ENCODE measurements at regions not wholly inside any gene's neighbourhood (a gene's known extent, or its start where the extent isn't known, plus 50 kb on each side); places are given as distances from the start of the nearest gene placed in this dataset.
A peak's percentile ranks its signal among the peaks of the same experiment; 100 is the strongest.
"Not testable (repeated sequence)": the region's sequence is repeated elsewhere in the genome, so short reads cannot be mapped to it uniquely, and the experiment has no call there.

DNA sequence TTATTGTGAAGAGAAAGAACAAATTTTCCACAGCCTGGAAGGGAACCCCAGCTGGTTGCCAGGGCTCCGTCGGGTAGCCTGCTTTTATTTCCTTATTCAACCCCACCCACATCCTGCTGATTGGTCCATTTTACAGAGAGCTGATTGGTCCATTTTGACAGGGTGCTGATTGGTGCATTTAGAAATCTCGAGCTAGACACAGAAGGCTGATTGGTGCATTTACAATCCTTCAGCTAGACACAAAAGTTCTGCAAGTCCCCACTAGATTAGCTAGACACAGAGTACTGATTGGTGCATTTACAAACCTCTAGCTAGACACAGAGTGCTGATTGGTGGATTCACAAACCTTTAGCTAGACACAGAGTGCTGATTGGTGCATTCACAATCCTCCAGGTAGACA is 241.1 kb downstream of the TFEC start:
- not testable (repeated sequence) for DNase-seq

DNA sequence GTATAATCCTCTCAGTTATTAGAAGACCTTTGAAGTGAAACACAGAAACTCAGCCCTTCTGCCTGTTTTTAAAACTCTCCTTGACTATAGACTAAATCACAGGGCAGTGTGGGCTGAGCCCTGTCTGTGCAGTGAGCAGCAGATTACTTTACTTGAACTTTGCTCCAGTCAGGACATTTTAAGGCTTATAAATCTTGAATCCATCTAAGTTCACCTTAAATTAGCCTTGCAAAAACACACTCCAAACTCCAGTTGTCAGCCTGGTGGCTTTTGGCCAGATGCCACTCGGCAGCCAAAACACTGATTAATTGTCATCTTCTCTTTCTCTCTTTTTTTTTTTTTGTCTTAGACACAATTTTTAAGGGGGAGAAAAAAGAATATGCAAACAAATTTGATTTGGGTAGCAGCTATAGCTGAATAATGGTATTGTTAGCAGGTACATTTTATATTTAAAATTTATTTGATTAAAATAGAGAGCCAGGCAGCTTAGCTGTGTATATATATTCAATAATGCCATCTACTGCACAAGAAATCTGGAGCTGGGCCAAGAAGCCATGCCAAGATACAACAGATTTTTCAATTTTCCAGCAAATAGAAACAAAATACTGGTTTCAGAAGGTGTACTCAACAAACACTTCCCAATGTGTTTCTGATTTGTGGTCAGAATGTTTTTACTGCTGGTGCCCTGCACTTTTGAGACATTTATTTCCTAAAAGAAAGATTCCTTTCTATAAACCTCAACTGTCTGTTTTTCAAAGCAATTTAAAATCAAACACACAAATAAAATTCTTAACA is 247.7 kb downstream of the TFEC start:
- DNase-seq, result peak; percentile 14

DNA sequence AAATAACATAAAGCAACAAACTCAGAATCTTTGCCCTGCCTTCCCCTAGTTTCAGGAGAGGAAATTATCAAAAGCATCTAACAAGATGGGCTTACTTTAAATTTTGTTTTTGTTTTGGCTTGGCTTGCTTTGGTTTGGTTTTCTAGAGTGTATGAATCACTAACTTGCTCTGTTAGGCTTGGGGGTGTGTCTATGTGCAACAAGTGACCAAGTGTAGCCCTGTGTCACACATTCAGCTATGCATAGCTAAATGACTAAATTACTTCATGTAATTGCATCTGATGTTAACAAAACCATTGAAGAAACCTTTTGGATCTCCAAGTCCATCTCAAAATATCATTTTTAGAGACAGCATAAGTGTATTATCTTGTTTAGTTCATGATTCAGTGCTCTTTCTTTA is 251.0 kb downstream of the TFEC start:
- DNase-seq, result no peak

DNA sequence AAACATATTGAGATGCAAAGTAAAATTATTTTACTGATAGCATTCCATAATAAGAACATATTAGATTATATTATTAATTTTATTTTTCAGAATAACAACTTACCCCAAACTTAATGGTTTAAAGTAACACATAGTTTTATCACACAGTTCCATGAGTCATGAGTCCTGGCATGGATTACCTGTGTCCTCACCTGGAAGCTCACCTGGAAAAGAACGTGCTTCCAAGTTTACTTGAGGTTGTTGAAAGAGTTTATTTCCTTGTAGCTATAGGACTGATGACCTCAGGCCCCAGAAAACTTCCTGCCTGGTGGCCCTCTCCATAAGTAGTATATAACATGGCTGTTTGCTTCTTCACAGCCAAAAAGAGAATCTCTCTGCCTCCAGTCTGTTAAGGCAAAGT is 254.6 kb downstream of the TFEC start:
- DNase-seq, result no peak

DNA sequence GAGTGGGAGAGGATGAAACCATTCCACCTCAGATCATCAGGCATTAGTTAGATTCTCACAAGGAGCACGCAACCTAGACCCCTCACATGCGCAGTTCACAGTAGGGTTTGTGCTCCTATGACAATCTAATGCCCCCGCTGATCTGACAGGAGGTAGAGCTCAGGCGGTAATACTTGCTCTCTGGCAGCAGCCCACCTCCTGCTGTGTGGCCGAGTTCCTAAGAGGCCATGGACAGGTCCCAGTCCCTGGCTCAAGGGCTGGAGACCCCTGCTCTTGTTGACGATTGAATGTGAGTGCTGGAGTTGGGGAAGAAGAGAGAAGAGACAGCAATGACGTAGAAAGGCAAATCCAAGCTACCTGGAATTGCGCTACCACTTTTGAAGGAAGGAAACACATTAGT is 267.2 kb downstream of the TFEC start:
- no peak for DNase-seq

DNA sequence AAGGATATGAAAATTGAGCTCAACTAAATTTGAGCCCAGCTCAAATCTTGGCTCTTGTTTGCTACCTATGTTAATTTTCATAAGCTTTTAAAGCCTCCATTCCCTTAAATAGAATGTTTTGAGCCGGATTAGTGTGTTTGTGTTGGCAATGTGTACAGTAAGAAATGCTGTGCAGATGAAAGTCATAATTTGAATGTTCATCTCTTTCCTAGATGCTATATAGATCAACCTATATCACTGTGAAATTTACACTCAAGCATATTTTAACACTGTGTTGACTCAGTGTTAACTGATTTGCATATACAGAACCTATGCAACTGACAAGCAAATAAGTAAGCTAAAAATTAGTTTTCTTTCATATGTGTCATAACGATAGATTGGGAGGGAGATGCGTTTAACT is 272.5 kb downstream of the TFEC start:
- no peak for DNase-seq

DNA sequence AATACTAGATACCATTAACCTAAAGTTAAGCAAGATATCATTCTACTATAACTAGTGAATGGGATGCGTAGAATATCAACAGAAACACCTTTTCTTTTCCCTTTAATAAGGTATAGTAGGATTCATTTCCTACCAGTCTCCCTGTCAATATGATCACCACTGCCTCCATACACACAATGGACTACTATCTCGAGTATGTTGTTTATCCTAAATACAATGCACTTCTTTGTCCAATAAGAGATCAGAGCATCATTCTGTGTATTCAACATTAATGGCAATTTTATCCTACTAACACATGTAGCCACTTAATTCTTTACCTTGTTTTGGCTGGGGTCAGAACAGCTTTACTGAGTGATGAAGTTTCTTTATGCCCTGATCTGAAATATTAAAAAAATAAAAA is 276.3 kb downstream of the TFEC start:
- no peak for DNase-seq

DNA sequence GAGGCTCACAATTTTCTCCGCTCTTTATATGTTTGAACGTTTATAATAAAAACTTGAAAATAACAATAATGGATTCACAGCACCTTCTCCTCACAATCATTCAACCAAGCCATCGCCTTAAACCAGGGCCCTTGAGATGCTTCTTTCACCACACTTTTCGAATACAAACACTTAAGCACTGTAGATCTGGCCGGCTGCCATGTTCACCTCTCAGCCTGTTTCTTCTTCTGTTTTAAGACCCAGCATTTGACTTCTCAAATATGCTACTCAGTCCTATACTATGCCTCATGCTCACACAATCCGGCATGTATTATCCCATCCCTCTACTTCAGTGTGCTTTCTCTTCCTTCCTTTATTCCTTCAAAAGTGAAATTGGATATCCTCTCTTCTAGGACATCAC is 280.6 kb downstream of the TFEC start:
- no peak for DNase-seq

DNA sequence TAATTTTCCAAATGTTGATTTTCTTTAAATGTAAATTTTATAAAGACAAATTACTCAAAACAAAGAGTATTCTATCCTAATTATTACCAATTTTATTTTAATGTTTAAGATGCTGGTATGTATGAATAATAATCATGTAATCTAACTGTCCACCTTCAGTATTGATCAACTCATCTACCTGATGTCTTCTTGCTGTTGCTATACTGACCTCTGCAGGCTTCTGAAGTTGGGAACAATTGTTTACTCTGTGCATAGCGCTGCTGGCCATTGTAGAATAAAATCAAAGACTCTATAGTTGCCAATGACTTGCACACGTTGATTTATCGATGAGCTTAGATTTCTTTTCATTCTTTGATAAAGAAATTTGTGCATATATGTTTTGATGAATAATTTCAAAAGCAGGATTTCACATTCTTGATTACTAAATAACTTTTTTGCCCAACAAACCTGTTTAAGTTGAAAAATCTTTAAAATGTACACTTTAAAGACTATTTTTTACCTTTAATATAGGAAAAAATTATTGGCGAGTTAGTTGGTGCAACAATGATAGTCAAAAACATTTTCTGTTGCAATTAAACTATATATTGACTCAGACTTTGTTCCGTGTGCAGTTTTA is 282.3 kb downstream of the TFEC start:
- no peak for DNase-seq

DNA sequence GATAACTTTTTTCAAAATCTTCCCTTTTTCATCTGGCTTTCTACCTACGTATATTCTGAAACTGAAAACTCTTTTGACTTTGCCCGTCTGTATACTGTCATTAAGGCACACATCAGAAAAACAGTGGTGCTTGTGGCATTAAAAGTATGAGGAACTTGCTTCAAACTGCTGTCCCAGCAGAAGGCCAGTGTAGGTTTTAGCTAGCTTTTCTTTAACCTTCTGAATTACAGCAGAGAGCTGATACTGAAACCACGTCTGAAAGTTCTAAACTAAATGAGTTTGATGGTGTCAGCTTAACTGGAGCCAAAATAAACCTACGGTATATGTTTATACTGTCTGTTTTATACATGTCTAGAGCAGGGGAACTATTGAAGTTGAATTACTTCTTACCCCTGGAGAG is 283.4 kb downstream of the TFEC start:
- DNase-seq, result no peak

DNA sequence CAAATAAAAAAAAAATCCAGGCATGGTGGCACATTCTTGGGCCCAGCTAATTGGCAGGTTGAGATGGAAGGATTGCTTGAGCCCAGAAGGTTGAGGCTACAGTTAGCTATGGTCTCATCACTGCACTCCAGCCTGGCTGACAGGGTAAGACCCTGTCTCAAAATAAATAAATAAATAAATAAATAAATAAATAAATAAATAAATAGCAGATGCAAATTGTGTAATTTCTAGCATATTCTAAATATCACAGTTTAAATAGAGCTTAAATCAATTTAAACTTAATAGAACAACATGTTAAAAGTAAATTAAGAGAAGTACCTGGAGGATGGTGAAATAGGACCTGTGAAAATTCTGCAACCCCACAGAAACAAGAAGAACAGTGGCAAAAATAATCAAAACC is 290.5 kb downstream of the TFEC start:
- no peak for DNase-seq

DNA sequence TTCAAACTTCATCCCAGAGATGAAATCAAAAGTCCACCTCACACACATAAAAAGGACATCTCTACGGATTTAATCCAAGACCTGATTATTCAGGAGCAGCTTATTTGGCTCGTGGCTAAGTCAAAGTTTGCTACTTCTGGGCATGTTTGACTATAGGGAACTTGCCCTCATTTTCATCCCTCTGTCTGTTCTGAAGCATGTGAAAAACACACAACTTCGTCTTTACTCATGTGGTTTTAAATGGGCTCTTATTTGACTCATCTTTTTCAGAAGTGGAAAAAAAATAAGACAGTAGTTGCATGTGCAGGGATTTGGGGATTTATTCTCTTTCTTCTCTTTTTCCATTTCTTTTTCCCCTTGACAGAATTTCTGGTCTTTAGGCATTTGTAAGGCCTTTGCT is 295.9 kb downstream of the TFEC start:
- DNase-seq, result no peak

DNA sequence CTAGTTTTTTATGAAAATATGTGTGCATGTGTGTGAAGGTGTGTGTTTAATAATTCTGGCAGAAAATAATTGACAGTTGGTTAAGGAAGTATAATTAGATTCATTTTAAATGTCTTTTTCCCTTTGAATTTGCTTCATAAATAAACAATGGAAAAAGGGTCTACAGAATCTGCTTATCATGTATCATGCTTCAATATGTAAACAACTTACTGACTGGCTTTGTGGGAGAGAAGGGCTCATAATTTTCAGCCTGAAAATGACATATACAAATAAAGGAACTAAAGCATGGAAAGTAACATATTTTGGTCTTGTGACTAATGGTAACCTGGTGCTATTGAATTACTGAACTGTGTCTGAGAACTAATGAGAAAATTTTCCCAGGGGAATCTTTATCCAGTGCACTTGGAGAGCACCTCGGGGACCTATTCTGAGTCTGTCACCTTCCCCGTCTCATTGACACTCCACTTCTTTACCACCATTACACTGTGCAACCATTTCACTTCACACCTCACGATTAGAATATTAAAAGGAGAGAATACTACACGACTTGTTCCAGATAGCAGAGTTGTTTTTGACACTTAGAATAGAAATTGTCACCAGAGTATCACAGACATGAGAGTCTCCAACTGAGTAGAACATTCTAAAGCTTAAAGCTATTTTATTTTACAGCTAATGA is 298.6 kb downstream of the TFEC start:
- DNase-seq, result no peak

DNA sequence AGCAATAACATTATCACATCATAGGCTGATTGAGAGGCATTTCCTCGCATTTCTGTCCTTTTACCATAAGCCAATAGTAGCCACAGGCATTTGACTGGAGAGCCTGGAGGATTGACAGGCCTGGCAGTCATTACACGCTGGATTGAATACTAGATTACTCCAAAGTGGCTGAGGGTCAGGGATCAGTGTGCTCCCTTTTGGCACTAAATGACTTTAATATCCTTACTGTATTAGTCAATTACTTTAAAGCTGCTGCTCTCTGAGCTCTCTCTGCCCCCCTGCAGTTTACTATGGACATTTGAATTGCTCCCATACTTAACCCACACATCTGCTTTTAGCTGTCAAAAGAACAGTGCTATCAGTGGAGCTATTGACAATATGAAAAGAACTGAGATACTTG is 302.0 kb downstream of the TFEC start:
- no peak for DNase-seq

DNA sequence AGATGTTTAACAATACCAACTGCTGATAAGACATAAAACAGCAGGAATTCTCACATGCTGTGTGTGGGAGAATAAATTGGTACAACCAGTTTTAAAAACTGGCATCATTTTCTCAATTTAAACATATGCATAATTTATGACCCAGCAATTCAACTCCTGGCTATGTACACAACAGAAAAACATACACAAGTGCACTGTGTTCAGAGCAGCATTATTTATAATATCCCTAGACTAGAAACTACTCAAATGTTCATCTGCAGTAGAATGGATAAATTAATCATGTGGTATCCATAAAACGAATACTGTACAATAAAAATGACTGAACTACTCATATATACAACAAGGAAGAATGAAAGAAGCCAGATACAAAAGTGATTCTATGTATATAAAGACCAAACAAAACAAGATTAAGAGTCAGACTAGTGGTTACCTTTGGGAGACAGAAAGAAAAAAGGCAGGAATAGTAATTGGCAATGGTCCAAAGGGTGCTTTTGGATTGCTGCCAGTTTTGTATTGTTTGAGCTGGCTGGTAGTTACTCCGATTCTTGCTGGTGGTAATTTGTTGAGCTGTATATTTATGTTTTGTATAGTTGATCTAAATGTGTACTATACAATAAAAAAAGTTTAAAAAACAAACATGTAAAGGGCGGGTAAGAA is 306.0 kb downstream of the TFEC start:
- peak; percentile 97 for DNase-seq

DNA sequence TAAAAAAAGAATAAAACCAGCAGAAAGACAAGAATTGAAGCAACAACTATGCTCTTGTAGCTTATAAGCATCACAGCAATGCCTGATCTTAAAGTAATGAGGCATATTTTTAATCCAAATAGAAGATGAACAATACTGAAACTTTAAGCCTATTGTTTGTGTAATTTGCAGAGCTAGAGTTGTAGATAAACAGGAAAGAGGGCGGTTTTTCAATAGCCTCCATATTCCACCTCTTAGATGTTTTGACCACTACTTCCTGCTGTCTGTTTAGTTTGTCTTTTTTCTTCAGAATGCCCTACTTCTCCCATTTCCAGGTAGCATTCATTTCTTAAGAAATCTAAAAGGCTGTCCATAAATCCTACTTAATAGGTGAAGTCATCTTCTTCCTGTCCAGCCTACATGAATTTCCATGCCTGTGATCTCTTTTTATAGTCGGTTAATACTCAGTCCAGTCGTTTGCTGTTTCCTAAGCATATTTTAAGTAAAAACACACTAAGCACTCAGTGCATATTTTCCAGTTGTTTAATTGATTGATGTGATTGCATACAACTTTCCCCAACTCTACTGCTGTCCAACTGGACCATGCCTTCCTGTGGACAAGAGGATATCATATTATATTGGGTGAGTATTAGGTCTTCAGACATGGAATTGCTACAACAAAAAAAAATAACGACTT is 308.1 kb downstream of the TFEC start:
- DNase-seq, result no peak

DNA sequence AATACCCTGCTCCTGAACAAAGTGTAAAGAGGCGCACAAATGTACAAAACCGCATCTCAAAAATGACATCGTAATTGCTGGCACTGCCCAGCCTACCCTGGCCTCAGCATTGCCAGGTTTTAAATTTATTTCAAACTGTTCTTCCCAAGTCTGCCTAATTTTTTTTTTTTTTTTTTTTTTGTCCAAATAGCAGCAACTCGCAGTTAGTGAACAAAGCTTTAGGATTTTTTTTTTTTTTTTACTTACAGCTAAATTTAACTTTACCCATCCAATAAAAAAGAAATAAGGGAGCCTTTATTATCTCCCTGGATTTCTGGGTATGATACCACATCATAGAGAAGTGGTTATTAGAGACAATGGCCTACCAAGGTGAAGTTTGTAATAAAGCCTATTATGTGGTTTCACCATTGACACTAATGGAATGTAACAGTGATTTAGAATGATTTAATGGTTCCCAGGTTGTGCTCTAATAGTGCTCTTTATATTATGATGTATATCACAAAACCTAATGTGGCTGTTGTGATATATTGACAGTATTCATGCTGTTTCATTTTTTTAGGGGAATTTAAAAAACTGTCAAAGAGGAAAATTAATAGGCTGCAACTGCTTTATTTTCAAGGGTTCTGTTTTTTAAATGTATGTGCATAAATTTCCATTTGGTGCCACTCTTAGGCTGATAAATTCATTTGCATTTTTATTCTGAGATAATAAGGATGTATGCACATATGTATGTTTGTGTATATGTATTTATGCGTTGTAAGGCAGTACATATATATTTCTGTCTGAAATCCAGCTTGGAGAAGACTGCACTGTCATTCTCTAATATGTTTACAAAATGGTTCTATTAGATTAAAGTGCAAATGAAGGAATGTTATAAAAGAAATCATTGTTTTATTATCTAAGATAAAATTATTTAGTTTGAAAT is 309.0 kb downstream of the TFEC start:
- no peak for DNase-seq

DNA sequence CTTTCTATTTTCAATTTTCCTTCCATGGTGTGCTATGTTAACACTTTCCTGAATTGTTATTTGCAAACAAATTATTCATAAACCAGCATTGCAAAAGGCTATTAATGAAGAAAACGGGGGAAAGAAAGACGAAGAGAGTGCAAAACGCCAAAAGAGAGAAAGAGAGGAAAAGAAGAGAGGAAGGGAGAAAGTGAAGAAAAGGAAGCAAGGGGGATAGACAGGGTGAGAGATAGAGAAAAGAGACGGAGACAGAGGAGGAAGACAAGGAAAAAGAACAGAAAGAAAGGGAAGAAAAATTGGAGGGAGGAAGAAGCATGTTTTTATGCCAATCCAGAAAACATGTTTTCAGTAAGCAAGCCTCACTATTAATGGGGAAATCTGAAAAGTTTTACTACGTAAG is 310.6 kb downstream of the TFEC start:
- no peak for DNase-seq

DNA sequence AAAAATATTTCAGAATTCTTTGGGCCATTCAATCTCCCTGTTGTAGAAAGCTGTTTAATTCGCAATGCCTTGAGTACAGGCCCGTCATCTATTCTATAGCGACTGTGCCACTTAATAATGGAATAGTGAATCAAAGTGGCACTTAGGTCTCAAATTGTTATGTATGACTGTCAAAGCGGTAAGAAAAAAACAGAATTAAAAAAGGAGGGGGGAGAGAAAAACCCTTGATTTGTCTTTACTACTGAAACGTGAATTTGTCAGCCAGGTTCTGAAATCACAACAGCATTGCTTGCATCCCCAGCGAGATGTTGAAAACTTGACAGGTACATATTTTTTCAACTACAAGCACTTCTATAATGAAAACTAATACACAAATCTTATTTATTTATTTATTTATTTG is 320.9 kb downstream of the TFEC start:
- DNase-seq, result no peak

DNA sequence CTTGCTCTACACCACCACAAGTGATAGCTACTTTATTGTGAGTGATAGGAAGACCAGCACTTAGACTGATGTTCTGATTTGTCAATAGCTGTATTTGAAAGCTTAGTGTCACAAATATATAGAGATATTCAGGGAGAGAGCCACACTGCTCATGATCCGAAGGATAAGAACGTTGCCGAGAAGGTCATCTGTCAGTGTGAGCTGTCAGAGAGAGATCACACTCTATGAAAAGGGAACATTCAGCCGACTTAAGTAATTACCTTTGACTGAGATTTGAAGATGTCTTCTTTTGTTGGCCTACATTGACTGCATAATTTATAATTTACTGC is 322.6 kb downstream of the TFEC start:
- no peak for DNase-seq

DNA sequence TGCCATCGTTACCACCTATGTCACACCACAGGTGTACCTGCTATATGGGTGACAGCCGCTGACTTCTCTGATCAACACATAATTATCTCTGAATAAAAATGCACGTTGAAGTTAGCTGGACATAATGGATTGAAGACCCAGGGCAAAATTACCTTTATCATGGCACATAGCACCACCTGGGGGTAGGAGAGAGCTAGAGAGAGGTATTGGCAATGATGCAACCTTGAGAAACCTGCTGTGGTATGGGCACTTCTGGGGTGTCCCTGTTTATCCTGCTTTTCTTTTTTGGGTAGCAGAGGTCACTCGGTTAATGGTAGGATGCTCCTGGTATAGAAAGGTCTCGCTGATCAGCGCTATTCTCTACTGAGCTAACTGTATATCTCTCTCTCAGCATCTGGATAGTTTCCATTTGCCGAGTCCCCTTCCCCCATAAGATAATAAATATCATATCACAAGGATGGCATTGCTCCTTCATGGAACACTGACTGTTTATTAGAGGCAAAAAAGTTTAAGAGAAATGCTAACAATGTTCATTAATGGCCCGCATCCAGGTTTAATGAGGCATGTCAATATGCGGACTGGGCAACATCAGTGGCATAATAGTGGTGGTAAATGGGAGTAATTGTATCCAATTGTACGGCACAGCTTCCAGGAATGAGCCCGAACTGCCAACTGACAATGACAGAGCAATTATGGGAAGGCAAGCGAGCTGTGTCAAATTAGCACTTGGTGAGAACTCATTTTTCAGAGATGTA is 323.1 kb downstream of the TFEC start:
- peak; percentile 94 for DNase-seq

DNA sequence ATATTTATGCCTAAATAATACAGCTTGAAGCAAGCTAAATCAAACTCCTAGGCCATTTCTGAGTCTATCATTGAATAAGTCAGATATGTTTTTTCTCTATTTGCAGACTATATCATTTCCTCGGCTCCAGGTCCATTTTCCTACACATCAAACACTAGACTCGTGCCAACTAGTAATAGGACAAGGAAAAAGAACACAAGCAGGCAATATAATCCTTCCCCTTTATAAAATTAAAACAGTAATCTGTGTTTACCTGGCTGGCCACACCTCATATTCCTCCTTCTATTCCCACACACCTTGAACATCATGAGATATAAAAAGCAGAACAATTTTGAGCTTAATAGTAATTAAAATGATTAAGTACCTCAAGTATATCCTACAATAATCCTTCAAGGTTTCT is 325.7 kb downstream of the TFEC start:
- no peak for DNase-seq

Measured in SHP77 treated with DMSO at 0.1 percent for 48 hours (cell line).